Keratinocyte (primary cell): ENCODE measurements at regions not wholly inside any gene's neighbourhood (a gene's known extent, or its start where the extent isn't known, plus 50 kb on each side); places are given as distances from the start of the nearest gene placed in this dataset.

Source experiments
- DNase-seq: peaks from one replicate; pipeline ENCODE4 v3.0.0-alpha.2; 2011; ENCODE audit warnings: low read depth, missing footprints, low spot score
- FAIRE-seq: peaks from 2 replicates; lab custom pipeline; 2011; peaks lifted over from hg19 to GRCh38; lab: Jason Lieb, UNC
- H2AFZ ChIP-seq: 2 replicates; pipeline ENCODE4 v1.6.0; 2012; ENCODE audit warnings: low read length, control low read depth, inconsistent platforms; ENCODE audit not compliant: control insufficient read depth
- H3K27ac ChIP-seq: 2 replicates; pipeline ENCODE4 v1.5.1; 2011; ENCODE audit warnings: low read length; ENCODE audit not compliant: control insufficient read depth, insufficient read depth
- H3K27me3 ChIP-seq: 3 replicates; pipeline ENCODE4 v1.6.0; 2011; ENCODE audit warnings: low read length; ENCODE audit not compliant: control insufficient read depth, insufficient read depth; ENCODE audit errors: extremely low read depth
- H3K36me3 ChIP-seq, 2 experiments: 2 replicates in 1 of 2; 3 replicates in 1 of 2; pipeline ENCODE4 v1.5.1; 2011; ENCODE audit warnings: low read length in 2 of 2, mild to moderate bottlenecking in 1 of 2; ENCODE audit not compliant: control insufficient read depth in 2 of 2, insufficient read depth in 2 of 2; ENCODE audit errors: extremely low read depth in 1 of 2
- H3K4me1 ChIP-seq: 3 replicates; pipeline ENCODE4 v1.5.1; 2011; ENCODE audit warnings: low read length; ENCODE audit not compliant: control insufficient read depth, insufficient read depth; ENCODE audit errors: extremely low read depth
- H3K4me2 ChIP-seq: 3 replicates; pipeline ENCODE4 v1.6.0; 2011; ENCODE audit warnings: low read depth, low read length; ENCODE audit not compliant: control insufficient read depth, insufficient read depth; ENCODE audit errors: extremely low read depth
- H3K4me3 ChIP-seq, 3 experiments: fragments of 200-600 bp in 1 of 3; sonication (generic) in 1 of 3; 2 replicates in 2 of 3; 3 replicates in 1 of 3; pipeline ENCODE4 v1.5.1; 2011 to 2016; ENCODE audit warnings: low read length in 3 of 3, mild to moderate bottlenecking in 3 of 3, control low read depth in 2 of 3, inconsistent platforms in 1 of 3, low read depth in 1 of 3, mixed read lengths in 1 of 3, mixed run types in 1 of 3, moderate library complexity in 1 of 3; ENCODE audit not compliant: control insufficient read depth in 2 of 3, insufficient read depth in 2 of 3; ENCODE audit errors: extremely low read depth in 1 of 3
- H3K79me2 ChIP-seq: 2 replicates; pipeline ENCODE4 v1.6.0; 2012; ENCODE audit warnings: low read length; ENCODE audit not compliant: control insufficient read depth, insufficient read depth
- H3K9ac ChIP-seq: 3 replicates; pipeline ENCODE4 v1.6.0; 2011; ENCODE audit warnings: low read length; ENCODE audit not compliant: control insufficient read depth, insufficient read depth; ENCODE audit errors: extremely low read depth
- H3K9me1 ChIP-seq: 3 replicates; pipeline ENCODE4 v1.6.0; 2011; ENCODE audit warnings: low read length; ENCODE audit not compliant: control insufficient read depth, insufficient read depth; ENCODE audit errors: extremely low read depth
- H3K9me3 ChIP-seq: 2 replicates; pipeline ENCODE4 v1.5.1; 2012; ENCODE audit warnings: low read depth, low read length; ENCODE audit not compliant: control insufficient read depth
- H4K20me1 ChIP-seq: 3 replicates; pipeline ENCODE4 v1.6.0; 2011; ENCODE audit warnings: low read length; ENCODE audit not compliant: control insufficient read depth, insufficient read depth; ENCODE audit errors: extremely low read depth
- EZH2 ChIP-seq: IDR thresholded peaks from one replicate; pipeline ENCODE4 v1.6.1; 2012; ENCODE audit warnings: inconsistent platforms, mild to moderate bottlenecking, low read length, moderate library complexity
- dilution Hi-C: fragments of 300-500 bp; cut with MboI; formaldehyde crosslinking; loops from one replicate; pipeline ENCODE4 v1.7.0; 2020; ENCODE audit warnings: low sequenced_read_pairs; ENCODE audit not compliant: extremely low pct_ligation_motif_present
- TF ChIP-seq, protein P1 (sequence below), 3 experiments: IDR thresholded peaks in 1 of 3; conservative IDR thresholded peaks in 1 of 3; optimal IDR thresholded peaks in 1 of 3; 2 replicates in 2 of 3; 3 replicates in 1 of 3; pipeline versions ENCODE3 to v1.5.1; 2011; ENCODE audit warnings: low read length in 3 of 3, mild to moderate bottlenecking in 3 of 3, moderate library complexity in 2 of 3, control low read depth in 1 of 3, inconsistent platforms in 1 of 3; ENCODE audit not compliant: insufficient read depth in 2 of 3; ENCODE audit errors: extremely low read depth in 1 of 3

DNA sequence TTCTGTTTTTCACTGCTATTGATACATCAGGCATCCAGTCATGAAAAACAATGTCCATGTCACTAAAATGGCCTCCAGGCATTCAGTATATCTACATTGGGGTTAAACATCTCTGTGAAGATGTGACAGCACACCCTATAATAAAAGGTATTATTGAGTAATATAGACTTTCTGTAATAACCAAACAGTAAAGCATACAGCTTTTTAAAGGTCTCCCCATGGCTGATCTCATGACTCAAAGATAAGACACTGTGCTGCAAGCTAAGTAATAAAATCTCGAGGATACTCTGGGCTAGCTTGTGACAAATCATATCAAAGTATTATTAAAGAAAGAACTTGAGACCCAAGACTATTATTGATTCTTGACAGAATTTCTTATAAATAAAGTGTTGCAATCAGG is 613.1 kb upstream of the PKN2 start:
- no peak overlapping the region for H3K4me2 ChIP-seq
- H4K20me1 ChIP-seq, result no peaks in the 10 kb centered on the region
- dilution Hi-C loops, result no loop called here
- H3K36me3 ChIP-seq, result no peaks in the 10 kb centered on the region
- H3K27ac ChIP-seq, result no peak overlapping the region
- no peaks in the 10 kb centered on the region for H3K27me3 ChIP-seq
- no peak overlapping the region for H3K4me3 ChIP-seq
- no peak for DNase-seq
- no peaks in the 10 kb centered on the region for H3K9me3 ChIP-seq
- H3K9me1 ChIP-seq, result no peaks in the 10 kb centered on the region
- TF ChIP-seq, protein P1, sequence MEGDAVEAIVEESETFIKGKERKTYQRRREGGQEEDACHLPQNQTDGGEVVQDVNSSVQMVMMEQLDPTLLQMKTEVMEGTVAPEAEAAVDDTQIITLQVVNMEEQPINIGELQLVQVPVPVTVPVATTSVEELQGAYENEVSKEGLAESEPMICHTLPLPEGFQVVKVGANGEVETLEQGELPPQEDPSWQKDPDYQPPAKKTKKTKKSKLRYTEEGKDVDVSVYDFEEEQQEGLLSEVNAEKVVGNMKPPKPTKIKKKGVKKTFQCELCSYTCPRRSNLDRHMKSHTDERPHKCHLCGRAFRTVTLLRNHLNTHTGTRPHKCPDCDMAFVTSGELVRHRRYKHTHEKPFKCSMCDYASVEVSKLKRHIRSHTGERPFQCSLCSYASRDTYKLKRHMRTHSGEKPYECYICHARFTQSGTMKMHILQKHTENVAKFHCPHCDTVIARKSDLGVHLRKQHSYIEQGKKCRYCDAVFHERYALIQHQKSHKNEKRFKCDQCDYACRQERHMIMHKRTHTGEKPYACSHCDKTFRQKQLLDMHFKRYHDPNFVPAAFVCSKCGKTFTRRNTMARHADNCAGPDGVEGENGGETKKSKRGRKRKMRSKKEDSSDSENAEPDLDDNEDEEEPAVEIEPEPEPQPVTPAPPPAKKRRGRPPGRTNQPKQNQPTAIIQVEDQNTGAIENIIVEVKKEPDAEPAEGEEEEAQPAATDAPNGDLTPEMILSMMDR (optimal IDR thresholded peaks at IDR 0.05 in 1 of 3, IDR thresholded peaks at IDR 0.05 in 1 of 3, conservative IDR thresholded peaks at IDR 0.05 in 1 of 3; ENCODE audit: extremely low read depth in 1 of 3, insufficient read depth in 2 of 3, low read length in 3 of 3), result no peak
- TF ChIP-seq EZH2, result no peak
- no peak overlapping the region for H2AFZ ChIP-seq
- no peaks in the 10 kb centered on the region for H3K4me1 ChIP-seq
- no peaks in the 10 kb centered on the region for H3K79me2 ChIP-seq
- no peak overlapping the region for H3K9ac ChIP-seq
- no peak for FAIRE-seq

DNA sequence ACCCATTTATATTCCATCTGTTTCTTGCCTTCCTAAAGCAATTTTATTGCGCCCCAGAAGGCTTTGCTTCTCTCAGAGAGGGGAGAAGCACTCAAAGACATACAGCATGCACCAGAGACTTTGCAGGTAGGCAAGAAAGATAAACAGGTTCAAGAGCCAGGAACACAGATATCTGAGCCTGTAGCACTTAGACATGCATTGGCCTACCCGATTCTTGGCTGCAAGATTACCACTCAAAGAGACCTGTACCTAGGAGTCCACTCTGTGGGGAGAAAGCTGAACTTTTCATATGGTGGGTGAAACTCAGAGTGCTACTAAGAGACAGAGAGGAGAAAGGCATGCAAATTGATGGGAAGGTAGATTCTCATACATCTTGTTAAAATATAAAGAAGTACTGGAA is 609.4 kb upstream of the PKN2 start:
- Histone ChIP-seq H3K27me3 (no peaks in the 10 kb centered on the region), H3K9me1 (no peaks in the 10 kb centered on the region), H4K20me1 (no peaks in the 10 kb centered on the region), H2AFZ (no peak overlapping the region), H3K36me3 (no peaks in the 10 kb centered on the region), H3K9me3 (no peaks in the 10 kb centered on the region), H3K9ac (no peak overlapping the region), H3K4me1 (no peaks in the 10 kb centered on the region), H3K27ac (no peak overlapping the region), H3K4me3 (no peak overlapping the region), H3K4me2 (no peak overlapping the region), H3K79me2 (no peaks in the 10 kb centered on the region)
- TF ChIP-seq EZH2, result no peak
- TF ChIP-seq, protein P1 (optimal IDR thresholded peaks at IDR 0.05 in 1 of 3, IDR thresholded peaks at IDR 0.05 in 1 of 3, conservative IDR thresholded peaks at IDR 0.05 in 1 of 3; ENCODE audit: extremely low read depth in 1 of 3, insufficient read depth in 2 of 3, low read length in 3 of 3), result no peak
- dilution Hi-C loops, result no loop called here
- FAIRE-seq (no peak), DNase-seq (no peak)
